B cell (primary cell): ENCODE measurements at regions not wholly inside any gene's neighbourhood (a gene's known extent, or its start where the extent isn't known, plus 50 kb on each side); places are given as distances from the start of the nearest gene placed in this dataset.
"Not testable (repeated sequence)": the region's sequence is repeated elsewhere in the genome, so short reads cannot be mapped to it uniquely, and the experiment has no call there.

Source experiments
- ATAC-seq: fragments of 200-7000 bp; cut with Tn5 transposase; one replicate; pipeline ENCODE4 v1.10.0; 2021; ENCODE audit warnings: low read depth, mild to moderate bottlenecking, moderate number of reproducible peaks, moderate library complexity
- CTCF ChIA-PET: fragments of 350-600 bp; sonication (Branson Sonifier 250); formaldehyde crosslinking; loops from one replicate; lab custom pipeline; 2021; ENCODE audit warnings: antibody characterized with exemption, inconsistent platforms; lab: Charles Lee
- POLR2A ChIA-PET: fragments of 350-600 bp; sonication (Branson Sonifier 250); formaldehyde crosslinking; loops from one replicate; lab custom pipeline; 2021; ENCODE audit warnings: antibody characterized with exemption; lab: Charles Lee
- DNase-seq: peaks from one replicate; pipeline ENCODE4 v3.0.0; 2013
- H2AFZ ChIP-seq: 2 replicates; pipeline ENCODE4 v1.6.1; 2012; ENCODE audit warnings: mild to moderate bottlenecking, low read depth, low read length; ENCODE audit not compliant: insufficient read depth, poor library complexity, severe bottlenecking
- H3K27ac ChIP-seq, 2 donors: 1 replicate in 1 of 2; 2 replicates in 1 of 2; pipeline ENCODE4 v1.5.1; 2012 to 2013; ENCODE audit warnings: low read length in 2 of 2, mild to moderate bottlenecking in 2 of 2, moderate library complexity in 1 of 2
- H3K27me3 ChIP-seq, 4 experiments: fragments of 200-600 bp in 1 of 4; sonication (generic) in 1 of 4; replicated peaks in 1 of 4; 1 replicate in 2 of 4; 2 replicates in 2 of 4; pipeline versions ENCODE4 v1.6.1 to v1.7.0; 2013 to 2016; ENCODE audit warnings: low read length in 3 of 4, mild to moderate bottlenecking in 2 of 4, mixed read lengths in 1 of 4, moderate library complexity in 1 of 4; ENCODE audit not compliant: insufficient read depth in 4 of 4, control insufficient read depth in 3 of 4; ENCODE audit errors: control extremely low read depth in 1 of 4
- H3K36me3 ChIP-seq, 2 experiments: replicated peaks in 1 of 2; 1 replicate in 1 of 2; 2 replicates in 1 of 2; pipeline versions ENCODE4 v1.6.1 to v1.7.1; 2013; ENCODE audit warnings: low read length in 1 of 2; ENCODE audit not compliant: insufficient read depth in 2 of 2, control insufficient read depth in 1 of 2; ENCODE audit errors: control extremely low read depth in 1 of 2, extremely low read depth in 1 of 2
- H3K4me1 ChIP-seq, 2 donors: fragments of 200-600 bp in 1 of 2; sonication (generic) in 1 of 2; 1 replicate in 1 of 2; 2 replicates in 1 of 2; pipeline versions ENCODE4 v1.5.1 to v1.6.1; 2013 to 2017; ENCODE audit warnings: low read length in 2 of 2; ENCODE audit not compliant: control insufficient read depth in 2 of 2, insufficient read depth in 2 of 2
- H3K4me2 ChIP-seq: replicated peaks from 2 replicates; pipeline ENCODE3; 2012; ENCODE audit warnings: mild to moderate bottlenecking, low read depth, low read length; ENCODE audit not compliant: poor library complexity, severe bottlenecking
- H3K4me3 ChIP-seq, 5 experiments: fragments of 200-600 bp in 1 of 5; sonication (generic) in 1 of 5; 1 replicate in 3 of 5; 2 replicates in 2 of 5; pipeline versions ENCODE4 v1.5.1 to v1.7.0; 2011 to 2016; ENCODE audit warnings: low read length in 4 of 5, mild to moderate bottlenecking in 4 of 5, low read depth in 2 of 5, control low read depth in 1 of 5, moderate library complexity in 1 of 5; ENCODE audit not compliant: insufficient read depth in 1 of 5; ENCODE audit errors: control extremely low read depth in 1 of 5, extremely low read depth in 1 of 5
- H3K79me2 ChIP-seq: fragments of 200-600 bp; sonication (generic); one replicate; pipeline ENCODE4 v1.6.0; 2016; ENCODE audit warnings: low read length; ENCODE audit not compliant: control insufficient read depth, insufficient read depth
- H3K9ac ChIP-seq: fragments of 200-600 bp; sonication (generic); 2 replicates; pipeline ENCODE4 v1.6.1; 2017; ENCODE audit warnings: mild to moderate bottlenecking, low read length, moderate library complexity
- H3K9me3 ChIP-seq, 3 donors: one replicate each; pipeline versions ENCODE4 v1.6.1 to v1.7.1; 2013; ENCODE audit warnings: low read length in 2 of 3; ENCODE audit not compliant: control insufficient read depth in 2 of 3, insufficient read depth in 1 of 3; ENCODE audit errors: control extremely low read depth in 1 of 3
- H4K20me1 ChIP-seq: 2 replicates; pipeline ENCODE4 v1.6.0; 2012; ENCODE audit warnings: mild to moderate bottlenecking, low read length; ENCODE audit not compliant: insufficient read depth, control insufficient read depth, poor library complexity, severe bottlenecking
- H3K27ac Mint-ChIP-seq: one replicate; pipeline ENCODE4 v1.8.0; 2021; ENCODE audit warnings: mixed read lengths
- H3K27me3 Mint-ChIP-seq: one replicate; pipeline ENCODE4 v1.8.0; 2021; ENCODE audit warnings: mixed read lengths
- H3K4me1 Mint-ChIP-seq: one replicate; pipeline ENCODE4 v1.8.0; 2021; ENCODE audit warnings: mixed read lengths
- H3K4me3 Mint-ChIP-seq: one replicate; pipeline ENCODE4 v1.8.0; 2021; ENCODE audit warnings: mixed read lengths
- H3K9me3 Mint-ChIP-seq: one replicate; pipeline ENCODE4 v1.8.0; 2022; ENCODE audit warnings: mixed read lengths; ENCODE audit not compliant: insufficient read depth
- CTCF ChIP-seq: fragments of 200-600 bp; IDR thresholded peaks from one replicate; pipeline ENCODE4 v1.8.0; 2022; ENCODE audit warnings: antibody characterized with exemption, mild to moderate bottlenecking
- EZH2 ChIP-seq: IDR thresholded peaks from 2 replicates; pipeline ENCODE4 v1.6.1; 2012; ENCODE audit warnings: borderline replicate concordance, low read depth, mild to moderate bottlenecking, moderate library complexity, low read length; ENCODE audit not compliant: insufficient read depth, poor library complexity, severe bottlenecking
- WGBS: methylation state at CpG from one replicate; pipeline ENCODE4 v1.1.5; 2013; ENCODE audit warnings: missing lambda C conversion rate; ENCODE audit not compliant: insufficient coverage; 5-methylcytosine and 5-hydroxymethylcytosine counted together
- intact Hi-C: fragments of 100-400 bp; cut with micrococcal nuclease; formaldehyde crosslinking; loops from one replicate; pipeline ENCODE4 v1.10.0; 2022

- H3K4me3 Mint-ChIP-seq, result no peak overlapping the region
- intact Hi-C loops, result no loop called here
- peaks cover 0 to 4% (median 0%) of the 10 kb centered on the region in 3 donors for H3K9me3 ChIP-seq
- H3K27ac Mint-ChIP-seq, result no peak overlapping the region
- no peaks in the 10 kb centered on the region for H3K4me1 ChIP-seq
- 93% methylated on average over 6 of the region's 7 CpGs for WGBS
- TF ChIP-seq CTCF (no peak), EZH2 (no peak)
- no peak for ATAC-seq
- H3K27me3 Mint-ChIP-seq, result peaks cover 6% of the 10 kb centered on the region
- POLR2A ChIA-PET, result no interaction called here
- H3K4me2 ChIP-seq, result no peak overlapping the region
- no peaks in the 10 kb centered on the region for H4K20me1 ChIP-seq
- H3K4me3 ChIP-seq, result no peak overlapping the region
- H3K4me1 Mint-ChIP-seq, result no peaks in the 10 kb centered on the region
- CTCF ChIA-PET, result no interaction called here
- no peak for DNase-seq
- no peak overlapping the region for H2AFZ ChIP-seq
- no peaks in the 10 kb centered on the region for H3K36me3 ChIP-seq
- H3K9ac ChIP-seq, result no peak overlapping the region
- no peak overlapping the region for H3K27ac ChIP-seq
- no peaks in the 10 kb centered on the region for H3K27me3 ChIP-seq
- no peaks in the 10 kb centered on the region for H3K79me2 ChIP-seq
- no peaks in the 10 kb centered on the region for H3K9me3 Mint-ChIP-seq
These were observed 109.7 kb downstream of the C16orf95 start for GRCh38 chr16:87207509-87207908.

- Mint-ChIP-seq H3K4me3 (no peak overlapping the region), H3K9me3 (no peaks in the 10 kb centered on the region), H3K4me1 (no peaks in the 10 kb centered on the region), H3K27me3 (peaks cover 5% of the 10 kb centered on the region), H3K27ac (no peak overlapping the region)
- intact Hi-C loops, result no loop called here
- Histone ChIP-seq H3K27ac (no peak overlapping the region), H3K9me3 (peaks cover 0 to 4% (median 0%) of the 10 kb centered on the region in 3 donors), H3K79me2 (no peaks in the 10 kb centered on the region), H3K9ac (no peak overlapping the region), H4K20me1 (no peaks in the 10 kb centered on the region), H3K27me3 (no peaks in the 10 kb centered on the region), H3K4me3 (no peak overlapping the region), H2AFZ (no peak overlapping the region), H3K36me3 (no peaks in the 10 kb centered on the region), H3K4me1 (no peaks in the 10 kb centered on the region), H3K4me2 (no peak overlapping the region)
- POLR2A ChIA-PET, result no interaction called here
- DNase-seq, result no peak
- 100% methylated on average over 2 of the region's 3 CpGs for WGBS
- no peak for ATAC-seq
- no peak for TF ChIP-seq CTCF
- no peak for TF ChIP-seq EZH2
- CTCF ChIA-PET, result no interaction called here
These were observed 109.2 kb downstream of the C16orf95 start for GRCh38 chr16:87207965-87208364.

GRCh38 chr16:87208968-87209367, 108.2 kb downstream of the C16orf95 start:
- WGBS, result no CpG with 5 or more reads among the region's 5 CpGs
- H3K27me3 Mint-ChIP-seq, H3K27ac Mint-ChIP-seq, intact Hi-C loops, DNase-seq, H3K4me2 ChIP-seq, H4K20me1 ChIP-seq, CTCF ChIA-PET, H3K9me3 ChIP-seq, H3K4me3 Mint-ChIP-seq, H3K27me3 ChIP-seq, H3K4me1 ChIP-seq, H3K36me3 ChIP-seq, H3K27ac ChIP-seq, H2AFZ ChIP-seq, H3K79me2 ChIP-seq, H3K4me1 Mint-ChIP-seq, POLR2A ChIA-PET, ATAC-seq, H3K9me3 Mint-ChIP-seq, H3K9ac ChIP-seq, H3K4me3 ChIP-seq: not testable (repeated sequence)
